ENCODE measurements at regions not wholly inside any gene's neighbourhood (a gene's known extent, or its start where the extent isn't known, plus 50 kb on each side); places are given as distances from the start of the nearest gene placed in this dataset.

- DNase-seq = no peak
Measured at GRCh38 chr5:167576126-167576525, 715.3 kb upstream of the WWC1 start.

GRCh38 chr5:167576897-167577296 is 714.5 kb upstream of the WWC1 start:
- no peak for DNase-seq

DNA sequence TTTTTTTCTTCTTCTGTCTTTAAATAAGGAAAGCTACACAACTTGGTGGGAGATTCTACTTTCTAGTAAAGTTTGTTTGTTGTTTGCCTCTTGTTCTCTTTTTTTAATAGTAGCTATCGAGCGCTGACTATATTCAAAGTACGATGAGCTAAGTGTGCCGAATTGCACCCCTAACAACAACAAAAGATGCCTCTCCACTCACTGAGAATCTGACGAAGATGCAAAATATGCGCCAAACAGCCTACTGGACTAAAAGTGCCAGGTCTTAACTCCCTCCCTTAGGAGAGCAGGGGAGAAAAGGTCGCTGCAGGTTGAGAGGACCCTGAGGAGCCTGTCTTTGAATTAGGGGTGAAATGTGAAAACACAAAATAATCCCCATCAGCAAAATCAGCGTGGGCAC is 713.8 kb upstream of the WWC1 start:
- no peak for DNase-seq

GRCh38 chr5:167578977-167579692 is 712.3 kb upstream of the WWC1 start:
- DNase-seq = no peak

DNA sequence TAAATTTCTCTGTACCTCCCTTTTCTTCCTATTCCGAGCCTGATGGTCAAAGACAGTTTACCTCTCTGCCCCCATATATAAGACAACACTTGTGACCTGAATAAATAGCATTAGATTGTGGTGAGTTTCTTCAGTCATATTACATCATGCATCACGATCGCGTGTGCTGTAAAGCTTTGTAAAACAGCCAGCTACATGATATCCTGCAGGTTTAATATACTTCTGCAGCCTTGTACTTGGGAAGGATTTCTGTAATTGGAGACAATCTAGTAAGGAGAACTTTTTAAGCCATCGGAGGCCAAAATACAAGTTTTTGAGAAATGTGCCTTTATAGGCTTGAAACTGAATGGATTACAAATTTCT is 711.8 kb upstream of the WWC1 start:
- no peak for DNase-seq

- DNase-seq = no peak
Measured at GRCh38 chr5:167580608-167581007, 710.8 kb upstream of the WWC1 start.

DNA sequence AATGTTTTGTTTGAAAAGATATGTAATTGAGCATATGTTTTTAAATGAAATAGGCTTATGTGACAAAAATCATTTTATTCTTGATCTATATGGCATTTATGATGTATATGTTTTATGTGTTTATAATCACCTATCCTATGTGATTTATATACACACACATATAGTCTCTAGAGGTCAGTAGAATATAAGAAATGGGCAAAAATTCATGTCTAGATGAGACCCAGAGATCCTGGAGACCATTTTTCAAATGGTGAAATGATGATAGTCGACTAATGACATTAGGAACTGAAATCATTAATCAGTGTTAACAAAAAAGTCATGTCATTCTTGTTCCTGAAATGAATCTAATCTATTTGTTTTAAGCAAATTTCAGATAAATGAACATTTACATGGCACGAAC is 709.2 kb upstream of the WWC1 start:
- DNase-seq = no peak

DNA sequence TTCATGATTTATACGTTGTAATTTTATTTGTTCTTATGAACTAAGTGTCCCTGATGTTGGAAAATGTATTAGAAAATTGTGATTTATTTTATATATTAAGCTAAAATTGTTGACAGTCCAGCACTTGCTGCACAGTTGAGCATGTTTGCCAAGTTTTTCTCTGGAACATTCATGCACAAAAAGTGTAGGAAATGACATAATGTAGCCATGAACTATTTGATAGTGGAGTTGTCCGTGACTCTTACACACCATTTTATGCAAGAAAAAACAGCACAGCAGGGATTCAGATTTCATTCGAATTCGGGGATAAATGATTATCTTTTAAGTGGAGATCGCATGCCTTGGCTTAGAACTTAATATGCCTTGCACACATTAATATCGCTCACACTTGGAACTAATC is 708.6 kb upstream of the WWC1 start:
- no peak for DNase-seq

- DNase-seq = no peak
Measured at GRCh38 chr5:167585184-167585583, 706.3 kb upstream of the WWC1 start.

GRCh38 chr5:167587772-167588437 is 703.5 kb upstream of the WWC1 start:
- DNase-seq = peak; percentile 50

- DNase-seq = no peak
Measured at GRCh38 chr5:167592114-167592513, 699.3 kb upstream of the WWC1 start.

GRCh38 chr5:167593329-167594060 is 698.0 kb upstream of the WWC1 start:
- no peak for DNase-seq

- DNase-seq = no peak
Measured at GRCh38 chr5:167594061-167594435, 697.4 kb upstream of the WWC1 start.

DNA sequence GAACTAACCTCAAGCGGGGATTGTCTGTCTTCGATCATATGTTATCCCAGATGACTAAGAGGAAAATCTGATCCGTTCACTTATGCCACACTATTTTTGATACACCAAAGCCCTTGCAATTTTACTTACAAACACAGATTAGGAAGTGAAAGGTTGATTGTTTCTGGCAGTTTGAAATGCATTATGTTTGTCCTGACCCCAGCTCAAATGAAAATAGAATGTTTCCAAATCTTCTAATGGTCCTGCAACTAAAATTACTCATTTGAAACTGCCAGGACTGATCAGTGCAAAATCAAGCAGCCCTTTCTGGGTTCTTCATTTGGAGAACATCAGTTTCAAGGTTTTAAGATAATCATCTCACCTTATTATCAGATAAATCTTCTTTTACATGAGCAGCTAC is 696.7 kb upstream of the WWC1 start:
- no peak for DNase-seq

- DNase-seq = no peak
Measured at GRCh38 chr5:167595196-167595595, 696.2 kb upstream of the WWC1 start.

GRCh38 chr5:167598166-167598565 is 693.3 kb upstream of the WWC1 start:
- DNase-seq = no peak

GRCh38 chr5:167602067-167602466 is 689.4 kb upstream of the WWC1 start:
- no peak for DNase-seq

DNA sequence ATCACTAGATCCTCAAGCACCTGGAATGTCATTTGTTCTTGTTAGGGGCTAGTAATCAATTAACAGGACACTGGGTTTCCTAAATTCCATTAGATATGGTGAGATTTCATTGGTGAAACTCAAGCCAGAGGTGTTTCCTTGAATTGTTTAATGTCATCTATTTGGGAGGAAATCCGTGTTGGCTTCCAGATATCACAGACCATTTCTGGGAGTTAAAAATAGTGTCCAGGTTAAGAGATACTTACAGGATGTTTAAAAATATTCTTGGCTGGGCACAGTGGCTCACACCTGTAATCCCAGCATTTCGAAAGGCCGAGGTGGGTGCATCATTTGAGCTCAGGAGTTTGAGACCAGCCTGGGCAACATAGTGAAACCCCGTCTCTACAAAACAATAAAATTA is 688.3 kb upstream of the WWC1 start:
- DNase-seq = no peak

- DNase-seq = no peak
Measured at GRCh38 chr5:167608390-167609272, 682.8 kb upstream of the WWC1 start.

DNA sequence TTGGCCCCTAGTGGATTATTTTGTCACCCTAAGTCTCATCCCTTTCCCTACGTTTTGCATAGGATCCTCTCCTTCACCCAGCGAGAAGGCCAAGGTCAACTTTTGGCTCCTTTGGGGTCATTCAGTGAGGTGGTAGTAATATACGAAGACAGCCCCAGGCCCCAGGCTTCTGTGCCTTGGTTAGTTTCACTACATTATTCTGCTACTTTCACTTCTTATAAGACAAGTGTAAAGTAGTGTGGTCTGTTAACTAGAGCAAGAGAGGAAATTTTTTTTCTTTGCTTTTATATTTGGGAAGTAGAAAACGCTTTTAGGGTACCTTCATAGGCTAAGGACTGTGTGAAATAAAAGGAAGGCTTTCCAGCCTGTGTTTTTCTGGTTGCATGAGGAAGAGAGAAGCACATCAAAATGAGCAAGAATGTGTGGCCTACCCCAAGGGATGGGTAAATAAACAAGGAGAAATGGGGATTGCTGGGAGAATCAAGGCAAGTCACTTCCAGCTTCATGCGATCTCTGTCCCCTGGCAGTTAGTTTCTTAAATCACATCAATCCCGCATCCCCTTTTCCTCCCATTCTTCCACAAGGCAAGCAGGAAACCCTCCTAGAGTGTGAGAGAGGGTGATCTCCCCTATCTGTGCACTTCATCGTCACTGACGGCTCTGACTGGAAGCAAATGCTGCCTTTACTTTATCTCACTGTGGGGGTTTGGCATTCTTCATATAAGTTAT is 677.0 kb upstream of the WWC1 start:
- DNase-seq = no peak

- no peak for DNase-seq
Measured at GRCh38 chr5:167616043-167616890, 675.2 kb upstream of the WWC1 start.

DNA sequence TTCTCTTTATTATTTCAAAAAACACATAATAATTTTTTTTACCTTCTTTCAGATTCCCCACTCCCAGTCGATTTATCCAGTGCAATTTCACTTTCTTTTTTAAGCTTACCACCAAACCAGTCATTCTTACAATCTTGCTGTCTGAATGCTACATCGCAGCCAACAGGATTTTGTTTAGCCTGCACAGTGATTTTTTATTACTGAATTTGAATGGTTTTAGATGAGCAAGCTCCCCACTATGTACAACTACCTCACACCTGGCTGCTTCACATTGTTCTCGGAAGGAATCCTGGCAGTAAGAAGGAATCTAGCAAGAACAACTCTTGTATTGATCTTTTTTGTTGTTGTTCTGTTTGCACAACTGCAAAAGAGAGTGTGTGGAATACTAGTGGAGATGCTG is 668.1 kb upstream of the WWC1 start:
- no peak for DNase-seq
